GM18867 (cell line): ENCODE measurements at regions not wholly inside any gene's neighbourhood (a gene's known extent, or its start where the extent isn't known, plus 50 kb on each side); places are given as distances from the start of the nearest gene placed in this dataset.
"Not testable (repeated sequence)": the region's sequence is repeated elsewhere in the genome, so short reads cannot be mapped to it uniquely, and the experiment has no call there.

Experiments
- ATAC-seq: cut with Tn5 transposase; IDR thresholded peaks from one replicate; pipeline ENCODE4 v1.9.1; 2021; ENCODE audit warnings: mild to moderate bottlenecking, moderate library complexity; ENCODE audit not compliant: unreplicated experiment

DNA sequence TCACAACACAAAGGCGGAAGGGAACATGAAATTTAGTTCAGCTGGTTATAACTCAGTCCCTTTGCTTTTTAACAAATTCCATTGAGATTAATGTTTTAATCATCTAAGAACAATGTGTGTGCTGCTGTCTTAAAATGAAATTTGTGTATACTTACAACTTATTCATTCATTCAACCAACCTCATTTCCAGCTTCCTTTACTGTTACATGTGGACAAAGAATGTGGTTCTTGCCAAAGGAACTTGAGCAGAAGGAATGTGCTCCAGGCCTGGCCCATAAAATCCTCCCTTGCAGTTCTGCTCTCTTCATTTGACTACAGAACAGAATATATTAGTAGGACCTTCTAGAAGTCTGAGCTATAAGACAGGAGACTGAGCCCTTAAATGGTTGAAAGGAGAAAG is 176.8 kb upstream of the GLRA2 start:
- no peak for ATAC-seq

DNA sequence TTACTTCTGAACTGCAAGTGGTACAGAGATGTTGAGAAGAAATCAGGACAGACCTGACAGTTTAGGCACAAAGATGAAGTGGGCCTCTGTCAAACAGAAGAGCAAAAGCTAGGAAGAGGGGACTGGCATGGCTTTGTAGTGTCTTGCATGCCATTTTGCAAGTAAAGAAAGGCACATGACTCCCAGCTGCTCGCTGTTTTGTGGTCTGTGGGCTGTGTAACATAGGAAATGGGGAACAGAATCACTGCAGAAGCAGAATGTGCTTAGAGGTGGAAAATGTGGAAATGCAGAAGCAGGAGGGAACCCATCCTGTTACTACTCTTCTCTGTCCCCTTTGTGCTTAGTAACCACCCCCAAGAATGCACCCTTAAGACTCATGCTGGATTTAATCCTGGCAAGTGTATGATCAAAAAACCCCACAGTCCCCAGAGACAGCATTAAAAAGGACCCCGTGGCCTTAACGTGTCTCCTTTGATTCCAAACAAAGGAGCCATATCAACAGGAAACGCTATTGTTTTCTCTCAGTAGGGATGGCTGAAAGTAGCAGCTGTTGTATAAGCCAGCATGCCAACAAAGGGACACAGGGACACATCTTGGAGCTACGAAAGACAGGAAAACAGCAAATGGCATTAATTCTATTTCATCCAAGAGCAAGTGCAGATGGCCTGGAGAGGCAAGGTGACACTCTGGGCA is 177.6 kb upstream of the GLRA2 start:
- ATAC-seq: no peak

DNA sequence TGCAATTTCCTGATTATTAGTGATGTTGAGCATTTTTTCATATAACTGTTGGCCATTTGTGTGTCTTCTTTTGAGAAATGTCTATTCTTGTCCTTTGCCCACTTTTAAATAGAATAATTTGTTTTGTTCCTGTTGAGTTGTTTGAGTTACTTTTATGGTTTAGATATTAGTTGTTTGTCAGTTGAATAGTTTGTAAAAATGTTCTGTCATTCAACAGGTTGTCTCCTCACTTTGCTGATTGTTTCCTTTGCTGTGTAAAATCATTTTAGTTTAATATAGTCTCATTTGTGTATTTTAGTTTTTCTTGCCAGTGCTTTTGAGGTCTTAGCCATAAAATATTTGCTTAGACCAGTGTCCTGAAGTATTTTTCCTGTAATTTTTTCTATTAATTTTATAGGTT is 181.8 kb upstream of the GLRA2 start:
- ATAC-seq: no peak

DNA sequence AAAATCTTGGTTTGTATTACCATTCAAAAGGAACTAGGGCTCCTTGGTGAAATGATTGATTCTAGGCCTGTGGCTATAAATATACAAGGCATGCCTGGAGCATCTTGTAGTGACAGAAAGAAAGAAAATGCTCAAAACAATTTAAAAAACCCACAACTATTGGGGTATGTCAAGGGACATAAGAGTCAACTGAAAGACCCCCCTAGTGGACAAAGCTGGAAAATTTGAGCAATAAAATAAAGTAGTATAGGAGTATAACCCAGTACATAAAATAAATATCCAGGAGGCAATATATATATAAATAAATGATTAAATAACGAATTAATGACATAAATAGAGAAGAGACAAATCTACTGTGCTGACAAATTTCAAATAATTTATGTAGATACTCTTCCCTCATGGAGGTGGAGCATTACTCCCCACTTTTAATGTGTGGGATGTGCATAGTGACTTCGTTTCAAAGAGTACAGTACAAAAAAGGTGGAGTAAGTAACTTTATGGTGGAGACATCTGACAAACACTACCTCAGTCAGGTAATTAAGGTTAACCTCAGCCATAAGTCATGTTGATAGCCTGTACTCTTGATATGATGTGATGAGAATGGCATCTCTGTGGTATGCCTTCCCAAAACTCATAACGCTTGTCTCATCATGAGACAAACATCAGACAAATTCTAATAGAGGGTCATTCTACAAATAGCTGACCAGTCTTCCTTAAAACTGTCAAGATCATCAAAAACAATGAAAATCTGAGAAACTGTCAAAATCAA is 185.0 kb upstream of the GLRA2 start:
- no peak for ATAC-seq

DNA sequence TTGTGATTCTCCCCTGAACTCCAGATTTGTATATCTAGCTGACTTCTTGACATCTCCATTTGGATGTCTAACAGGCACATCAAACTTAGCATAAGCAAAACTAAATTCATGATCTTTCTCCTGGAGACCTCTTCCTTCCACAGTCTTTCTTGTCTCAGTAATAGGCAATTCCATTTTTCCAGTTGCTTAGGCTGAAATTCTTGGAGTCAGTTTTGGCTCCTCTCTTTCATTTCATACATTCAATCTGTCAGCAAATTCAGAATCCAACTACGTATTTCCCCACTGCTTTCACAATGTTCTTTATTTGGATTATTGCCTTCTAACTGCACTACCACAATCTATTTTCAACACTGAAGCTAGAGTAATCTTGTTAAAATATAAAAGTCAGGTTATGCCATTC is 219.9 kb upstream of the GLRA2 start:
- ATAC-seq: no peak

DNA sequence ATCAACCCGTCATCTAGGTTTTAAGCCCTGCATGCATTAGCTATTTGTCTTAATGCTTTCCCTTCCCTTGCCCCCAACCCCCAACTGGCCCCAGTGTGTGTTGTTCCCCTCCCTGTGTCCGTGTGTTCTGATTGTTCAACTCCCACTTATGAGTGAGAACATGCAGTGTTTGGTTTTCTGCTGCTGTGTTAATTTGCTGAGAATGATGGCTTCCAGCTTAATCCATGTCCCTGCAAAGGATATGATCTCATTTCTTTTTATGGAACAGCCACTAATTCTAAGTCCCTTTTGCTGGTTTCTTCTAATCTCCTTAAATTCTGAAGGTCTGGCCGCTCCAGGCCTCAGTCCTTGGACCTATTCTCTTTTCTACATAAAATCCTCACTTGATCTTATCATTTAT is 220.4 kb upstream of the GLRA2 start:
- not testable (repeated sequence) for ATAC-seq

DNA sequence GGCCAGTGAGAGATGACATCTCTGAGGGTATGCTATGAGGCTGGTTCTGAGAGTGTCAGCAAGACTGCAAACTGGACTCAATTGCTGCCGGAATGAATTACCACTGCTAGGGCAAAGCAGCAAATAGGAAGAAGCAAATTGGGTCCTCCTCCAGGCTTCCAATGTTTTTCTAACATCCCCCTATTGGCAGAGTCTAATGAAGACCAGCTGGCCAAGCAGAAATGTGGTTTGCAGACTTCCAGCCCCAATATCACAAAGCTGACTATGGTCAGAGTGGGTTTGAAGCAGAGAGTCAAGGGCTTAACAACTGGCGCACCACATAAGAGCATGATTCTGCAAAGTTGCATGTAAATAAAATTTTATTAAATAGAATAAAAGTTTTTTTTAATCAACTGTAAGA is 225.4 kb upstream of the GLRA2 start:
- ATAC-seq: no peak

DNA sequence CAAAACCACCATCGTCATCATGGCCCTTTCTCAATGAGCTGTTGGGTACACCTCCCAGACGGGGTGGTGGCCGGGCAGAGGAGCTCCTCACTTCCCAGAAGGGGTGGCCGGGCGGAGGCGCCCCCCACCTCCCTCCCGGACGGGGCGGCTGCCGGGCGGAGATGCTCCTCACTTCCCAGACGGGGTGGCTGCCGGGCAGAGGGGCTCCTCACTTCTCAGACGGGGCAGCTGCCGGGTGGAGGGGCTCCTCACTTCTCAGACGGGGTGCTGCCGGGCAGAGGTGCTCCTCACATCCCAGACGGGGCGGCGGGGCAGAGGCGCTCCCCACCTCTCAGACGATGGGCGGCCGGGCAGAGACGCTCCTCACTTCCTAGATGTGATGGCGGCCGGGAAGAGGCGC is 226.8 kb upstream of the GLRA2 start:
- not testable (repeated sequence) for ATAC-seq

DNA sequence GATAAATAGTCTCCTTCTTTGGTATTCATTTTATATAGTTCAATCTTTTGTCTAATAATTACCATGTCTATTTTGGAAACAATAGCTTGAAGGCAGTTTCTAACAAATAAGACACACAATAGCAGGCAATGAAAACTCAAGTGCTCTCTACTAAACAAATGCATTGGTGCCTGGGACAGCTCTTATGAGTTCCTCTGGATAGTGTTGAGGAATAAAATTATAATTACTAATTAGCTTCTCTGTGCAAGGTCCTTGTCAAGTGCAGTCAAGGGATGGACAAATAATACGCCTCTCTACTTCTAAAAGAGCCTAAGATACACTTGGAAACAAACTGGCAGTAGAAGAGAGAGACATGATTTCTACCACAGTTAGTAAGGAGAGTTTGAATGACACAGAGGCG is 229.0 kb upstream of the GLRA2 start:
- no peak for ATAC-seq

DNA sequence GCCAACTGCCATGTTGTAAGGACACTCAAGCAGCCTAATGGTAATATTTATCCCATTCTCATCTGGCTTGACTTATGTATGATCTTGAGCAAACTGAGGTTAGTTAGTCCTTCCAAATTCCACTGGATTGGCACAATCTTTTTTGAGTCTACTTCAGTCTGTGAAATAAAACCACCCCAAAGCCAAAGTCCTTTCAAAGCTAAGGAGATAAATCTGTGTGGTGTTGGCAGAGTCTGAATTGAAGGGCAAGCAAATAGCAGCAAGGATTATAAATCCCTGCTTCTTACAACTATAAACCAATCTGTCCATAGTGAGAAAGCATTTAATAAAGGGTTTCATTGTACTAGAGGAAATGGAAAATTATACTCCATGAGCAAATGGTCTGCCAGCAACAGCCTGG is 233.9 kb upstream of the GLRA2 start:
- ATAC-seq: no peak

DNA sequence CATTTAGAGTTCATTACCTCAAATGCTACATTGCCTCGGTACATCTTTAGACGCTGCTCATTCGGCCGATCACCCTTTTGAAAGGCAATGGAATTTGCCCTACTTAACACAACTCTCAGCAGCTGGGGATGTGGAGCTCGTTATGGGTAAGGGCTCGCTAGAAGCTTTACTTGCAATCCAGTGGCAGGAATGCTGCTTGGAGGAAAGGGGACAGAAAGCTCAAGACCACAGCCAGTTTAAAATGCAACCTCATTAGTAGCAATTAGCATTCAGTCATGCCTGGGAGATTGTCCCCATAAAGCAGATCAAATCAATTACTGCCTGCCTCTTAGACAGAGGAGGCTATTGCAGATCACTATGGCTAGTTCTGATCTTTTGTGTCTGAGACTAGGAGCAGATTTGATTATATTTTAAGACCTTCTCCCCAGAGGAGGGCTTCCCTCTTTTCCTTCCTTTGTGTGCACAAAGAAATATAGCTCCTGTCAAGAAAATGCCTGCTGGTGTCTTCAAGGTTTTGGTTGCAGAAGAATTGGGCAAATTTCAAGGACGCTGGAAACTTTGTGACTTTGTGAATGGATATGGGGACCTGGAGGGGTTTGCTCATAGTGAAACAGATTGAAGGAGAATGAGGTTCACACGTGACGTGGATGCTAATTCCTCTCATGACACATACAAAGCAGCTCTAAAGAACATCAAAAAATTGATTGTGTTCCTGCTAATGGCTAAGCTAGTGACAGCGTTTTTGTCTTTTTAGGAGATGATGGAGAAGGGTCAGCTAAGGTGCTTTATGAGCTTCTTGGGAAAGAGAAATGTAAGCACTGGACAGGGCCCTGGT is 237.5 kb upstream of the GLRA2 start:
- no peak for ATAC-seq

DNA sequence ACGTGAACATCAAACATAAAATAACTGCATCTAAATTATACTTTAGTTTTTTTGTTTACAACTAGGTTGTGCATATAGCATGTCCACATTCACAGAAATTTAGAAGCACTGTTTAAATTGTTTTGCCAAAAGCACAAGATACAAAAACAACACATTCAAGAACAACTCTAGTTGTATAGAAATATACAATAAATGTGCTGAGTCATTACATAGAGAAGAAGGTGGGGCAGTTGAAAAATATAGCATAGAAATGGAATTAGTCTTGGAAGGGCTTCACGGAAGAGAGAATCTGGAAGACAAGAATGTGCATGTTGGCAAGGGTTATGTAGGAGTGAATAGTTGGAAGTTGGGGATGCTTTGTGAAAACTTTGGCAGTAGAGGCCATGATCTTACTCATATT is 239.0 kb upstream of the GLRA2 start:
- ATAC-seq: no peak

DNA sequence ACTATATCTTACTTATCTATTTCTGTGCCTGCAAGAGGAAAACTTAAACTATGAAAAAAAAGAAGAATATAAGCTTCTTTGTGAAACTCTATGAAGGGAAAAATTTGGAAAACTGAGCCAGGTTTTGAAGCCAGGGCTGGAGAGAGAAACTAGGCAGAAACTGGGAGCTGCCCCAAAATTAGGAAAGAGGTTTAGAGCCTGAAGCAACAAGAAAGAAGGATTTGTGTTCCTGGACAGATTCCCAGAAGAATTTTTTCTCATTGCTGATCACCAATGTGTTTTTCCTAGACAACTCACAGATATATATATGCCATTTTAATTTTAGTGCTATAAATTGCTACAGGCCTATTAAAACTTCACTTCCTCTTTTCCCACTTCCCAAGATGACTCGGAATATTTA is 245.0 kb upstream of the GEMIN8 start:
- ATAC-seq: no peak

DNA sequence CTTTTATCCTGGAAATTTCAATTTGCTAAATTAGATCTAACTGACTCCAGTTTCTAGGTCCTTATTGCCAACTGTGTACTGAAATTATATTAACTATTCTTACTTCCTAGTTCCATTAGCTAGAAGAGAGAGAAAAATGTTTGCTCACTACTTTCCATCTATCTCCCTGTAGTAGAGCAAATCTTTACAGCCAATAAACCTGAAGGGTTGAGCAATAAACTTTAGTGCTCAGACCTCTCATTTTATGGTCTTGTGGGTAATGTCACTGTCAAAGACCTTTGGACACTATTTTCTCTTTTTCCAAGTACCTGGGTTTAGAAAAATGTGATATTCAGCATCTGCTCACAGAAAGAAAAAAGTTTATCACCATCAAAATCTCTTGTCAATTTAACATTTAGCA is 237.5 kb upstream of the GEMIN8 start:
- ATAC-seq: no peak

DNA sequence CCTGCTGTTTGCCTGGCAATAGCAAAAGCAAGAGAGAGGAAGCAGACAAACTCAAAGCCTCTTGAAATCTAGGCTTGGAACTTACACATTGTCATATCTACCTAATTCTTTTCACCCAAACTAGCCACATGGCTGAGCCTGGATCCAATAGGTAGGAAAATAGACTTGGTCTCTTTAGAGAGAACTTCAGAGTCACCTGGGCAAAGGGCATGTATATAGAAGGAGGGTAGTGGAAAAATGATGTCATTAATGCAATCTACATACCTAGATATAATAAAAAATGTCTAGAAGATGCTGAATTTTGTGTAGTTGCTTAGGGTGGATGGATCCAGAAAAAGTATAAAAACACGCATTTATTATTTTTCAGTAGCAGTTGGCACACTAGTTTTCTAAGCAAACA is 237.0 kb upstream of the GEMIN8 start:
- ATAC-seq: no peak

DNA sequence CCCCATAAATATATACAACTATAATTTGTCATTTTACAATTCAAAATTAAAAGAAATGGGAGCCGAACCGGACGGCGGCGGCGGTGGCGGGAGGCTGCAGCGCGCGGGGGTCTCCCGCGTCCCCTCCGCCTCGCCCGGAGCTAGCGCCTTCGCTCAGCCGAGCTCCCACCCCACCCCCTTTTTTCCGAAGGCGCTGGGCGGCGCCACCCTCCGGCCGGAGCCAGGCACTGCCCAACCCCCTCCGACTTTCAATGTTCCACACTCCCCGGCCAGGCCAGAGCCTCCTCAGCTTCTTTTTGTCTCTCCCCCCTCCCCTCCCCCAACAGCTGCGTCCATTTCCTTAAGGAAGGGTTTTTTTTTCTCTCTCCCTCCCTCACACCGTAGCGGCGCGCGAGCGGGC is 214.1 kb upstream of the GEMIN8 start:
- ATAC-seq: no peak

DNA sequence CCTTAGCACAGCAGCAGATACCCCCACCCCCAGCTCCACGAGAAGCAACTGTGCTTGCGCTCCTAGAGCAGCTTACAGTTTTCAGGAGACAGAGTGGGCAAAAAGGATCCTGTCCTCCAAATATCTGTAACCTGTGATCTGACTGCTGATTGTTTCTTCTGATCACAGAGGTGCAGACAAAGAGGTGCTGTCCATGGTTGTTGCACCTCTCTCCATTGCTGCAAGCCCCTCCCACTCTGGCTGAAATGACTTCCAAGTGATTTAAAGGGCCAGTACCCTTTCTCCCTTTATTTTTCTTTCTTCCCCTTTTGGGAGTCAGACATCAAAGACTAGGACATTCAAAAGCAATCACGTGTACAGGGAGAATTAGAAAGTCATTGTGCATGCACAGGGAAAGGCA is 205.3 kb upstream of the GEMIN8 start:
- ATAC-seq: no peak

DNA sequence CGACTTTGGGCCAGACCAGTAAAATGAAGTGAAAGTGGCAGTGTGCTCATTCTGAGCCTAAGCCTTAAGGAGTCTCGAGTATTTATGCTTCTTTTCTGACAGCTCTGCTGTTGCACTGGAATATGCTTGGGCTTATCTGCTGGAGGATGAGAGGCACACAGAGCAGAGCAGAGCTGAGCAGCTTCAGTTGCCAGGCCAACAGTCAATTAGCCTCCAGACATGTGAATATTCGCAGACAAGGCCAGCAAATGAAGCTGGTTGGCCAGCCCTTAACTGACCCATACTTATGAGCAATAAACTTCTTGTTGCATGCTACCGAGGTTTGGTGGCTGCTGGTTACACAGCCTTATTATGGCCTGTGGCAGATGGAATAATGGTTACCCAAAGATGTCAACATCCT is 203.0 kb upstream of the GEMIN8 start:
- no peak for ATAC-seq

DNA sequence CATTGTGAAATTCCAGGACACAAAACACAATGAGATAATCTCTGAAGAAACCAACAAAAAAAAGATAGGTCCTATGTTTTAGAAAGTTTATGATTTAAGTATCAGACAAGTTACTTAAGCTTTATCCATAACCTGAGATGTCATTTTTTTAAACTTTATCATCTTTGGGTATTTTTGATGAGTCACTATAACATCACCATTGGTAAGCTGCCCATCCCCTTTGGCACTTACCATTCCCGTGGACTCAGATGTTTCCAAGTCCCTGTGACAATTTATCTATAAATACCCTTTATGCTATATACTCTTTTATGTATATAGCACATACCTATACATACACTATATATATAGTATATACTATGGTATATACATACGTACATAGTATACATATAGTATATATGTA is 198.9 kb upstream of the GEMIN8 start:
- ATAC-seq: no peak

DNA sequence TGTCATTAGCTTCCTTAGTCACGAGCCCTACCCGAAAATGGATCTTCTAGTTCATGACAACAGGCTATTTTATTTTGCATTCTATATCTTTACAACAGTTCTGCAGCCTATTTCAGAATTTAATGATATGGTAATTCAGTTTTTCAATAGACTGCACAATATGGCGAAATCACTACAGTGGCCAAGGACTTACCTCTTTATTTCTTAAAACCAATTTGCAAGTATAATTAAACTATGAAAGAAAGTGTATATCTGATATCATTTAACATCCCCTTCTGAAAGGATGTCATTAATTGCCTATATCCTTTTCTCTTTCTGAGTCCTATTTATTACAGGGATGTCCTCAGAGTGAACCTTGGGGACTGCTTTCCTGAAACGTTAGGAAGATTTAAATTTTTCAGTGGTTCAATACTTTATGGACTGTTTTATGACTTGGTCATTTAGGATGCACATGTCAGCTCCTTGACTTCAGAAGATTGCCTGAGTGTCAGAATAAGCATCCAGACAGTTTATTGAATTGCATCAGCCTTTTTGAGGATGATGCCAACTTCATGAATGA is 190.8 kb upstream of the GEMIN8 start:
- no peak for ATAC-seq

DNA sequence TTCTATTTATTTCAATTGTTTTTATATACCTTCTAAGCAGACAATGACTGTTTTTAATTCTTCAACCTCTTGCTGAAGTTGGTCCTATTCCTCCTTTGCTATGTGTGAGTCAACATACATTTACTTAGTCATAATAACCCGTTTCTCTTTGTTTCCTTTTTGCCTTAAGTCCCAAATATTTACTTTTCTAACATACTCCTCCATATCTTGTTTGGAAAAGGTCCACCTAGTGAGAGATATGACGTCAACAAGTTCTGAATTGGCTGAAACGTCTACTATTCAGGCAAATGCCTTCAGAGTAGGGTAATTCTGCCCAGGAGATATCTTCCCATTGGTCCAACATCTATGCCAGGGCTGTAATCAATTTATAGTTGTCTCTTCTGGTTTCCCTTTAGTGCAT is 179.3 kb upstream of the GEMIN8 start:
- ATAC-seq: no peak

DNA sequence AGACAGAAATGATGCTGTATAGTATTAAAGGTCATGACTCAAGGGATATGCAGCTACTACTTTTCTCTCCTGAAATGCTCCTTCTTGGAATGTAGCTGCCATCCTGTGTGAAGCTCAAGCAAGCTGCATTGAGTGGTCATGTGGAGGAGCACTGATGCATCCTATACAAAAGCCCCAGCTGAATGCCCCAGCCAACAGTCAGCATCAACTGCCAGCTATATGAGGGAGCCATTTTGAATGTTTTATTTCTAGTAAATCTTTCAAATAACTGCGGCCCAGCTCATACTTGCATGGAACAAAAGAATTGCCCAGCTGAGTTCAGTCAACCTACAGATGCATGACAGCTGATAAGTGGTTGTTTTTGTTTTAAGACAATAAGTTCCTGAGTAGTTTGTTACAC is 165.0 kb upstream of the GEMIN8 start:
- no peak for ATAC-seq
